Prostate gland (tissue), 2 donors: ENCODE measurements at regions not wholly inside any gene's neighbourhood (a gene's known extent, or its start where the extent isn't known, plus 50 kb on each side); places are given as distances from the start of the nearest gene placed in this dataset.
"Not testable (repeated sequence)": the region's sequence is repeated elsewhere in the genome, so short reads cannot be mapped to it uniquely, and the experiment has no call there.

Source experiments
- DNase-seq: peaks from one replicate; pipeline ENCODE4 v3.0.0-alpha.2; 2019; ENCODE audit warnings: low spot score
- H3K27ac ChIP-seq, 2 donors: fragments of 200-600 bp; sonication (generic); 2 replicates each; pipeline ENCODE4 v1.5.1; 2017 to 2019
- H3K27me3 ChIP-seq: fragments of 200-600 bp; sonication (generic); replicated peaks from 2 replicates; pipeline ENCODE4 v1.5.1; 2019; ENCODE audit not compliant: insufficient read depth
- H3K36me3 ChIP-seq, 2 donors: fragments of 200-600 bp; sonication (generic); 1 replicate in 1 of 2; 2 replicates in 1 of 2; pipeline versions ENCODE4 v1.5.1 to v1.8.1; 2017 to 2019
- H3K4me1 ChIP-seq: fragments of 200-600 bp; sonication (generic); replicated peaks from 2 replicates; pipeline ENCODE4 v1.5.1; 2019
- H3K4me3 ChIP-seq, 2 donors: fragments of 200-600 bp; sonication (generic); 2 replicates each; pipeline ENCODE4 v1.5.1; 2017 to 2019
- H3K9me3 ChIP-seq: fragments of 200-600 bp; sonication (generic); 2 replicates; pipeline ENCODE4 v1.5.1; 2017
- CTCF ChIP-seq, 4 experiments: fragments of 200-600 bp in 2 of 4; fragments of 450-650 bp in 2 of 4; sonication (generic) in 2 of 4; IDR thresholded peaks; 1 replicate in 3 of 4; 2 replicates in 1 of 4; pipeline ENCODE4 v1.5.1; 2016 to 2019; ENCODE audit warnings: antibody characterized with exemption in 4 of 4, mild to moderate bottlenecking in 2 of 4, moderate library complexity in 2 of 4
- POLR2A ChIP-seq: fragments of 450-650 bp; IDR thresholded peaks from one replicate; pipeline ENCODE4 v1.6.1; 2016; ENCODE audit warnings: antibody characterized with exemption, mild to moderate bottlenecking
- POLR2AphosphoS5 ChIP-seq: sonication (generic); formaldehyde crosslinking; IDR thresholded peaks from one replicate; pipeline ENCODE4 v1.6.1; 2017; ENCODE audit warnings: antibody characterized with exemption
- WGBS: methylation state at CpG from one replicate; pipeline ENCODE4 v1.1.5; 2018; 5-methylcytosine and 5-hydroxymethylcytosine counted together
- intact Hi-C: fragments of 100-400 bp; cut with DNase I; formaldehyde crosslinking; loops from one replicate; pipeline ENCODE4 v1.14.2; 2022

DNA sequence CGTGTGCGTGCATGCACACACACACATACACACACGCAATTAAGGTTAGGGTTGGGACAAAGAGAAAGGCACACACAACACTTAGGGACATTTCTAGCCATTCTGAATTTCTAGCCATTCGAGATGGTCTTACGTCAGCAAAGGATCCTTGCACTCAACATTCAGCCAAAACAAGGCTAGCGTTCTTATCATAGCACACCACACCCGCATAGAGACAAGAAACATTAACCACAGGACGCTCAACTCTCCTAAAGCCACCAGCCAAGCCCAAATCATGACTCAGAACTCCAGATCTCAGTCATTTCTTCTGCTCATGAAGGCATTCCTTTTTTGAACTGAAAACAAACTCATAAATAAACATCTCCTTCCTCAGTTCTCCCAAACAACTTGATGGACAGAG lies 106.8 kb downstream of the LMO4 start:
- no peaks in the 10 kb centered on the region for H3K36me3 ChIP-seq
- H3K9me3 ChIP-seq = no peaks in the 10 kb centered on the region
- TF ChIP-seq POLR2AphosphoS5 (no peak), CTCF (IDR thresholded peaks at IDR 0.05) (no peak), POLR2A (no peak)
- H3K27me3 ChIP-seq = no peaks in the 10 kb centered on the region
- H3K4me3 ChIP-seq = no peak overlapping the region
- 87% methylated on average over 8 of the region's 8 CpGs for WGBS
- intact Hi-C loops = no loop called here
- no peak for DNase-seq
- H3K4me1 ChIP-seq = no peaks in the 10 kb centered on the region
- no peak overlapping the region for H3K27ac ChIP-seq

GRCh38 chr1:87436115-87436514 lies 107.4 kb downstream of the LMO4 start:
- H3K4me1 ChIP-seq, H3K4me3 ChIP-seq, H3K36me3 ChIP-seq, H3K27ac ChIP-seq, DNase-seq, H3K9me3 ChIP-seq, intact Hi-C loops, H3K27me3 ChIP-seq: not testable (repeated sequence)
- 52% methylated on average over 8 of the region's 8 CpGs for WGBS

DNA sequence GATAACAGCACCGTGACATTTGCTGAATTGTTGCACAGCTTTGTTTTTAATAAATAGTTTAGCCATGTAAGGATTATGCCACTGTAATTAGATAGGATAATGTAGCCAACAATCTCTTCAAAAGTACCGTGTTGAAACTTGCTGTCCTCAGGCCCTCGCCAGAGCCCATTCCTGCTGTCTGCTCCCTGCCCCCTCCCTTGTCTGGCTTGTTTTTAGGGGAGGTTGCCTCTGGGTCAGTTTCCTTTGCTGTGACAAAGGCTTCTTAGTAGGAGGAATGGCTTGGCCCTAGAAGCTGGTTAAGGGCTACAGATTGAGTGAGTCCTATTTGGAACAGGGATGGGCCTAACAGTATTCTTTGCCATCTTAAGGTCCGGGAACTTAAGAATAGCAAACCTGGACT lies 107.9 kb downstream of the LMO4 start:
- no peaks in the 10 kb centered on the region for H3K4me1 ChIP-seq
- no peak overlapping the region for H3K27ac ChIP-seq
- intact Hi-C loops = no loop called here
- H3K27me3 ChIP-seq = no peaks in the 10 kb centered on the region
- WGBS = 30% methylated on average over 4 of the region's 4 CpGs
- H3K36me3 ChIP-seq = no peaks in the 10 kb centered on the region
- peak; percentile 14 for DNase-seq
- H3K9me3 ChIP-seq = no peaks in the 10 kb centered on the region
- H3K4me3 ChIP-seq = no peak overlapping the region
- TF ChIP-seq POLR2A (no peak), POLR2AphosphoS5 (no peak), CTCF (IDR thresholded peaks at IDR 0.05) (no peak)

DNA sequence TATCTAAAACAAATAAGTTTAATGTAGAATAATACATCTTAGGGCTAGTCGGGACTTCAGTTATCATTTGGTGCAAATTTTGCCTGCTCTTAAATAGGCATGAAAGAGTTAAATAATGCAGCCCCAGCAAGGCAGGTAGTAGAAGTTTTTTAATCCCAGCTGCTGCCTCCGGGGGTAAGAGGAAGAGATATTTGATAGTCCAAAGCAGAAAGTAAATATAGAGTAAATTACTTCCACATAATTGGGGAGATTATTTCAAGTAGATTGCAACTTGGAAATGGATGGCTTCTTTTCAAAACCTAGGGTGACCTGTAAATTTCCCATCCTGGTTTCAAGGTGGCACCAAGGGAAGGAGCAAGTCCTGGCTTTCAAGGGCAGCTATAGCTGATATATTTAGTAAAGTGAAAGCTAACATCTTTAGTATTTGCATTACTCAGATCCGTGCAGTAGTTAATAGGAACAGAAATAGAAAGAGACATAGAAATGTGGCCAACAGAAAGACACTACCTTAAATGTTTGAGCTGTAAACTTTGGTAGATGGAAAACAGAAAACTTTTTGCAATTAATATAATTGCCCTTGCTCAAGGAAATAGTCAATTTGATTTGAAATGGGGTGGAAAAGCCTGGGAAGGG lies 109.1 kb downstream of the LMO4 start:
- no peaks in the 10 kb centered on the region for H3K27me3 ChIP-seq
- DNase-seq = no peak
- H3K9me3 ChIP-seq = no peaks in the 10 kb centered on the region
- TF ChIP-seq POLR2A (no peak), POLR2AphosphoS5 (no peak)
- H3K36me3 ChIP-seq = no peaks in the 10 kb centered on the region
- H3K27ac ChIP-seq = no peak overlapping the region
- 50% methylated on average over 3 of the region's 3 CpGs for WGBS
- H3K4me3 ChIP-seq = no peak overlapping the region
- no peaks in the 10 kb centered on the region for H3K4me1 ChIP-seq
- intact Hi-C loops = no loop called here

GRCh38 chr1:87439821-87440220 lies 111.1 kb downstream of the LMO4 start:
- H3K36me3 ChIP-seq = no peaks in the 10 kb centered on the region
- no peak overlapping the region for H3K4me3 ChIP-seq
- H3K27ac ChIP-seq = no peak overlapping the region
- H3K27me3 ChIP-seq = no peaks in the 10 kb centered on the region
- H3K4me1 ChIP-seq = no peaks in the 10 kb centered on the region
- H3K9me3 ChIP-seq = no peaks in the 10 kb centered on the region
- WGBS = 86% methylated on average over 5 of the region's 5 CpGs
- no peak for DNase-seq
- intact Hi-C loops = no loop called here
- TF ChIP-seq CTCF (IDR thresholded peaks at IDR 0.05) = no peak
- no peak for TF ChIP-seq POLR2A
- TF ChIP-seq POLR2AphosphoS5 = no peak

DNA sequence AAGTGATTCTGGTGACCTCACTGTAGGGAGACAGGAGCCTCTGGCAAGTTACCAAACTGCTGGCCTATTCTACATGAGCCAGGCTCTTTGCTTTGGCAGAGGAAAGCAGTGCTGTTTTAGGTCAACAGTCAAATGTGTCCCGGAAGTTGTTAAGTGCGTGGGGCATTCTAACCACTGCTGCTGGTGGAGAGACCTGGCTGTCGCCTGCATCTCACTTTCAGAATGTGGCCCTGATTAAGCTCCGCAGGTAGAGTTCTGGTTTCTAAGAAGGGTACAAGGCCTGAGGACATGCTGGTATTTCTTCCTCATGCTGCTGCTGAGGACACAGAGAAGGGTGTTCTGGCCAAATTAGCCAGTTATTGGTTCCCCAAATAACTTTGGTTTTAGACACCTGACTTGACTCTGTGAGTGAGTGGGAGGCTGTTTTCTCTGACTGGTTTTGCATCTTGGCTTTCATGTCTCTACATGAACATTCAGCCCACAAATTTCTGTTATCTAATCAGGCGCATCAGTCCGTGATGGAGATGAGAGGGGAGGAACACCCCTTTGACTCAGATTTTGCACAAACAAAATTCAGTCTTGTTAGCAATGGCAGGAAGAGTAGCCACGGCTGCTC lies 120.8 kb downstream of the LMO4 start:
- WGBS = 42% methylated on average over 7 of the region's 7 CpGs
- H3K4me1 ChIP-seq = no peaks in the 10 kb centered on the region
- no peak for TF ChIP-seq CTCF (IDR thresholded peaks at IDR 0.05)
- no peak for TF ChIP-seq POLR2A
- no peak for TF ChIP-seq POLR2AphosphoS5
- no peak overlapping the region for H3K4me3 ChIP-seq
- DNase-seq = peak; percentile 14
- no peaks in the 10 kb centered on the region for H3K36me3 ChIP-seq
- intact Hi-C loops = no loop called here
- H3K27me3 ChIP-seq = no peaks in the 10 kb centered on the region
- H3K27ac ChIP-seq = no peak overlapping the region
- no peaks in the 10 kb centered on the region for H3K9me3 ChIP-seq
